ENCODE measurements at regions not wholly inside any gene's neighbourhood (a gene's known extent, or its start where the extent isn't known, plus 50 kb on each side); places are given as distances from the start of the nearest gene placed in this dataset.

- no peak for DNase-seq (ENCODE audit: low read depth)
These were observed 70.4 kb upstream of the BACH1 start for GRCh38 chr21:29228306-29228705.

- peak; percentile 83 for DNase-seq (ENCODE audit: low read depth)
These were observed 68.0 kb upstream of the BACH1 start for GRCh38 chr21:29230551-29231261.

DNA sequence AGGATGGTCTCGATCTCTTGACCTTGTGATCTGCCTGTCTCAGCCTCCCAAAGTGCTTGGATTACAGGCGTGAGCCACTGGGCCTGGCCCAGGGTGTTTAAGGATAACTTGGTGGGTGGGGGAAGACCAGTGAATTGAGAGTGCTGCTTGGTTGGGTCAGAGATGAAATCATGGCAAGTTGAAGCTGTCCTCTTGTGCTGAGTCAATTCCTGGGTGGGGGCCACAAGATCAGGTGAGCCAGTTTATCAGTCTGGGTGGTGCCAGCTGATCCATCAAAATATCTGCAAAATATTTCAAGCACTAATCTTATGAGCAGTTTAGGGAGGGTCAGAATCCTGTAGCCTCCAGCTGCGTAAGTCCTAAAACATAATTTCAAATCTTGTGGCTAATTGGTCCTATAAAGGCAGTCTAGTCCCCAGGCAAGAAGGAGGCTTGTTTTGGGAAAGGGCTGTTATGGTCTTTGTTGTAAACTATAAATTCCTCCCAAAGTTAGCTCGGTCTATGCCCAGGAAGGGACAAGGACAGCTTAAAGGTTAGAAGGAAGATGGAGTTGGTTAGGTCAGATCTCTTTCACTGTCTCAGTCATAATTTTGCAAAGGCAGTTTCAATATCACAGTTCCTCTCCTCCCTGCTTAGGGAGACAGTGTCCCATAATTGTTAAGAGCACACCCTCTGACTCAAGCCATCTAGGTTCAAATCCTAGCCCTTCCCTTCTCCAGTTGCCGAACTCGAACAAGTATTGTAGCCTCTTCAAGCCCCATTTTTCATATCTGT, 66.8 kb upstream of the BACH1 start:
- DNase-seq (ENCODE audit: low read depth): no peak

DNA sequence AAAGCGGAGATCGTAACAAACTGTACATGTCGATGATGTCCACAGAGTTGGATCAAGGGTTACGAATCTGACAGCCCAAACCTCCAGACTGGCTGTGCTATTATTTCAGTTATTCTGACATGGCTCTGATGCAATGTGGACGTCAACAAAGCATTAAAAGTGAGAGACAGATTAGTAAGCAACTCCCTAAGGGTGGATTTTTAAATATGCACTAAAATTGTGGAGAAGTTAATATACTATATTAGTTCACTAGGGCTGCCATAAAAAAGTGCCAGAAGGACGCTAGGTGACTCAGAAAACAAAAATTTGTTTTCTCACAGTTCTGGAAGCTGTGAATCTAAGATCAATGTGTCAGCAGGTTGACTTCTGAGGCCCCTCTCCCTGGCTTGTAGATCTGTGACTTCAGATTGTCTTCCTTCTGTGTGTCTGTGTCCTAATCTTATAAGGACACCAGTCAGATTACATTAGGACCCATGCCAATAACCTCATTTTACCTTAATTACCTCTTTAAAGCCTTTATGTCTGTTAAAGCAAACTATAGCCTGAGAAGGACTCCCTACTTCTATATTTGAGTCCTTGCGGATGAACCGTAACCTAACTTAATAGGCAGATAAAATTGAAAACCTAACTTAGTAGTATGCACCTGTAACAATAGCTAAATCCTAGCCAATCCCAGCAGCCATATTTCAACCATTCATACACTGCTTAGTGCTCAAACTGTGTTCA, 66.0 kb upstream of the BACH1 start:
- peak; percentile 88 for DNase-seq (ENCODE audit: low read depth)

- DNase-seq (ENCODE audit: low read depth): no peak
These were observed 65.5 kb upstream of the BACH1 start for GRCh38 chr21:29233256-29233546.

DNA sequence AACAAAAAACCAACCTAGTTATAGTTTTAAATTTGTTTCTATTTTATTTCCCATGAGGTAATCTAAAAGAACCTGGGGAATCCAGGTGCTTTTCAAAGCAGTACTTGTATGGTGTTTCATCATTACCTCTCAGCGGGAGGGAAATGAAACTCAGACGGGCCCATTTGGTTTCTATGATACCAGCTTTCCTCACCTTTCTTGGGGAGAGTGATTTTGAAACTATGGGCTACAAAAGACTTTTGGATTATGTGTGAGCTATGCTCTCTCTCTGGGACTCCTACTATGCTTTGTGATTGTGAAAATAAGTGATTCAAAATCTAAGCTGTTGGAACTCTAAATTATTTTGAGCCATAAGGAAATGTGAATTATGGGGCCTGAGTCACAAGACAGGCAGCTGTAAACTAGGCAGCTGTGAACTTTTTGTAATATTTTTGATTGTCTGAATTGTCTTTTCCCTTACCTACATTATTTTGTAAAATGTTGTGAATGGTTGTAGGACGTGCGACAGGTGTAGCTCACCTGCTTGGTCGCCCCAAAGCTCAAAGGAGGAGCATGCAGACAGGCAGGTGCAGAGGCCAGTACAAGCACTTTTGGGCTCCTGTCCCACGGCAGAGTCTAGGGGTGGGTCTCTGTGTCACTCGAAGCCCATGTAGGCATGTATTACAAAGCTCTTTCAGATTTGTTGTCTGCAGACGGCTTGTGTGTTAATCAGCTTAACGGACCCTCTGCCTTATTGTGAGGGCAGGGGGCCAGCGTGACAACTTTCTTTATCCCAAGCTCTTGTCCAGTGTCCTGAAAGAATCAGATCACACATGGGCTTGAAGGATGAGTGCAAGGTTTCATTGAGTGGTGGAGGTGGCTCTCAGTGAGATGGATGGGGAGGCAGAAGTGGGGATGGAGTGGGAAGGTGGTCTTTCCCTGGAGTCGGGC, 64.8 kb upstream of the BACH1 start:
- no peak for DNase-seq (ENCODE audit: low read depth)

- DNase-seq (ENCODE audit: low read depth): no peak
These were observed 63.0 kb upstream of the BACH1 start for GRCh38 chr21:29235714-29236197.

DNA sequence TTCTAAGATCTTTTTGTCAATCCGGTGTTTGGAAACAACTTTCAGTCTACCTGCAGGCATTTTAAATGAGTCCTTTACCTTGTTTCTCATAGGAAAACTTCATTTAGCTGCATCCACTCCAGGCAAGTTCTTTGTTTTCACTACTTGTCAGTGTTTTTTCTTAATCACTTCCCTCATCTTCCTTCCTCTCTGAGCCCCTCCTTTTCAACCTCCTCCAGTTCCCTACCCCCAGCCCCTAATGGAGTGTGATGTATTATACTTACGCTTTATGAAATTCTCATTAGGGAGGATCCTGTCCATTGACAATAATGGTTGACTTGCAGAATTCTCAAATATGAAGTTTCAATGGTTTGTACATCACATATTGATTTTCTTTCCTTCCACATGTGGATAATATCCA, 62.5 kb upstream of the BACH1 start:
- DNase-seq (ENCODE audit: low read depth): no peak

DNA sequence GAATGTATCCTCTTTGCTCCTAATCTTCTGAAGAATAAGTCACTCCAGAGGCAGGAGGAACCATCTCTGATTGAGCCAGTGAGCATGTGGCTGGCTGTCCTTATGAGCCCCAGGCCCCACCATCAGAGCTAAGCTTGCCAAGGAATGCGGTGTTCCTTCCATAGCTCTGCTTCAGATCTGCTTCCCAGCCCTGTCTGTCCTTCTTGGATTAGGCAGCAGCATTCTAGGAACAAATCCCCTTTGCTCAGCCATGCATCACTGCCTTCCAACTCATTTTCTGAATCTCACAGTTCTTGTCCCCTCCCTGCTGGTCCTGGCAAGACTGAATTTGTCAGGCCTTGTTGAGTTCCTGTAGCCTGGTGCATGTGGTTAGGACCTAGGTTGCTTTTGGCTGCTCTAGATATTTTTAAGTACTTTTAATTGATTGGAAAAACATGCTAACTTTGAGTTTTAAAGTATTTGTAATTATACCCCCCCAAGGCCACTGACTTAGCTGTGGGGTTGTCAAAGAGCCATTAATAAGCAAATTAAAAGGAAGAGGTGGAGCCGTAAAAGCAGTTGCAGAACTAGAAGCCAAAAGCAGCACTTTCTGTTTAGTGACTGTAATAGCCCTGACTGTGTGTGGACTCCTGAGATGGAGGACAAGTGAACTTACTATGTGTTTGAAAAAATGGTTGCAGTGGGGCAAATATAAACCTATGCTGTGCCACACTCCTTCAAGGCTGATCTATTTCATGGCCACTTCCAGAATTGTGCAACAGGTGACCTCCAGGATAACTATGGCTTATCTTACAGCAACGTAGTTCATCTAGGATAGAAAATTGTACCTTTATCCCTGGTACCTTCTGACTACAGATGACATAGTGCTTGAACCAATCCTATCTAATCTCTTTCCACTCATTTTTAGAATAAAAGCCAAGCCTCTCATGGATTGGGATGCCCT, 61.3 kb upstream of the BACH1 start:
- DNase-seq (ENCODE audit: low read depth): no peak

DNA sequence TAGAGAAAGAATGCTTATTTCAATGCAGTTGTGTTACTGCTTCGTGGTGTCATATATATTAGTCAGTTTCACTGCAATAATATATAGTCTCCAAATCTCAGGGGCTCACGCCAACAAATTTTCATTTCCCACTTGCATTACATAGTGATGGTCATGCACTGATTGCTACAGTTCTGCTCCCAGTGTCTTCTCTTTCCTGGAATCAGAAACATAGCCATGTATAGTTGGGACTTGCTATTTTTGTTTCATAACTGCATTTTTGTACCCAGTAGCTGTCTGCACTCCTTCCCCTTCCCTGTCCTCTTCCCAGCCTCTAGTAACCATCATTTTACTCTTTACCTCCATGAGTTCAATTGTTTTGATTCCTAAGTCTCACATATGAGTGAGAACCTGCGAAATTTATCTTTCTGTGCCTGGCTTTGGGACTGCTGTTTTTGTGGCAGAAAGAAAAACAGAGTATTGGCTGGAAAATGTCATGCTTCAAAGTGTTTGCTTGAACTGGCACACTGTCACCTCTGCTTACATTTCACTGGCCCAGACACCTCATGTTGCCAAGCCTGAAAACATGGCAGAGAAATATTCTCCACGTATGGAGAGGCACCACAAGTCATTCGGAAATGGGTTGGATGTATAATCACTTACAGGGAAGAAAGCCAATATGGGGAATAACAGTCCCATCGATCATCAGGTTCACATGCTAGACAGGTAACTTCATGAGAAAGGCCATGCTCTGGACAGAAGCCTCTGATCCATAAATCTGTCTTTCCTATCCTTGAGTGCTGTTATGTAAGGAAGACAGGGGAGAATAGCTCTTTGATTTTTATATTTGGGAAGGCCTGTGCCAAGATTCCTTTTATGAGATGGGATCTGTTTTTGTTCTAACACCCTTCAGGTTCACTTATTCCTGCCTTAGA, 60.4 kb upstream of the BACH1 start:
- no peak for DNase-seq (ENCODE audit: low read depth)

DNA sequence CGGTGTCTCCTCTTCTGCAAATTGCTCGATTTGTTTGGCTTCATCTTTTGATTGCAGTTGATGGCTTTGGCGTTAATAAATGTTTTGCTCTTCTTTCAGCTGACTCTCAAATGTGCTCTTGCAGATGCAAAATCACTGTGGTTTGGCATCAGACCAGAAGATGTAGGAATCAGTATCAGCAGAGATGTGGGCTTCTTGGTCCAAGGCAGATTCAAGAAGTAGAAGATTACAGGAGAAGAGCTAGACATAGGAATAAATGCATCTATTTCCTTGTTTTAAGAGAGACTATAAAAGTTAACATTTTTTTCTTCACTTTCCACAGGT, 59.8 kb upstream of the BACH1 start:
- no peak for DNase-seq (ENCODE audit: low read depth)

DNA sequence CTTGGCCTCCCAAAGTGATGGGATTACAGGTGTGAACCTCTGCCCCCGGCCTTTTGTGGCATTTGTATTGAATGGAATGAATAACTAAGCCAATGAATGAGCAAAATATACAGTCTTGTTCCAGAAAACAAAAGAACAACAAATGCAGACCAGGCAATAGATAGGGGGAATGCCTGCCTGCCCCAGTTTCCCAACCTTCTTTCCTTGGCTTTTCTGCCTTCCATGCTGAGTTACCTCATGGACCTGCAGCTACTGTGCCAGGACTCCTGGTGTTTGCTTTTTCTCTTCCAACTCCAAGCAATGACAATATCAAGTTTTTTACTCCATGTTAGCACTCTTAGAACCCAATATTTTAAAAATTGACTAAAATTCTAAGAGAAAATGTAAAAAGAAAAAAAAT, 58.6 kb upstream of the BACH1 start:
- no peak for DNase-seq (ENCODE audit: low read depth)

DNA sequence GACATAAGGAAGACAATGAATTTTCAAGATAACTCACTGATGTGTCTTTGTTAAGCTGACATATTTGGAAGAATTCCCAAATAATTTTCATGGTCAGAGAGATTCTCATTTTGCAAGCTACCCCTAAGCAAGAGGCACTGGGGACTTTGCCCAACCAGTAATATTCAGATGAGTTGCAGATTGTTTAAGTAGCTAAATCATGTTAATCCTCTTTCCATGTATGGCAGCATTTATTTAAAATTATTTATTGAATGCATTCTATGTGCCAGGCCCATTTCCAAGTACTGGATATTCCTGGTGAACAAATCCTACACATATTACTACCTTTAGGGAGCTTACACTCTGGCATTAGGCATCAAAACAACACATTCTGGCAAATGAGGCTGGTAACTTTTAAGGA, 56.5 kb upstream of the BACH1 start:
- no peak for DNase-seq (ENCODE audit: low read depth)

DNA sequence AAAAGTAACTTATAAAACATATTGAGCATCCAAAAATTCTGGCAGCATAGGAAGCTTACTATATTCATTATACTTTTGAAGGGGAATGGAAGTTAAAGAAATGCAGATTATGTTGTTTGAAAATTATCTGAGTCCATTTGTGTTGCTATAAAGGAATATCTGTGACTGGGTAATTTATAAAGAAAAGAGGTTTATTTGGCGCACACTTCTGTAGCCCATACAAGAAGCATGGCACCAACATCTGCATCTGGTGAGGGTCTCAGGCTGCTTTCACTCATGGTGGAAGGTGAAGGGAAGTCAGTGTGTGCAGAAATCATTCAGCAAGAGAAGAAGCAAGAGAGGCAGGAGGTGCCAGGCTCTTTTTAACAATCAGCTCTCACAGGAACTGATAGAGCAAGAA, 55.5 kb upstream of the BACH1 start:
- DNase-seq (ENCODE audit: low read depth): no peak

GRCh38 chr21:29245104-29245643, 53.5 kb upstream of the BACH1 start:
- no peak for DNase-seq (ENCODE audit: low read depth)

GRCh38 chr21:29245863-29246262, 52.9 kb upstream of the BACH1 start:
- no peak for DNase-seq (ENCODE audit: low read depth)

DNA sequence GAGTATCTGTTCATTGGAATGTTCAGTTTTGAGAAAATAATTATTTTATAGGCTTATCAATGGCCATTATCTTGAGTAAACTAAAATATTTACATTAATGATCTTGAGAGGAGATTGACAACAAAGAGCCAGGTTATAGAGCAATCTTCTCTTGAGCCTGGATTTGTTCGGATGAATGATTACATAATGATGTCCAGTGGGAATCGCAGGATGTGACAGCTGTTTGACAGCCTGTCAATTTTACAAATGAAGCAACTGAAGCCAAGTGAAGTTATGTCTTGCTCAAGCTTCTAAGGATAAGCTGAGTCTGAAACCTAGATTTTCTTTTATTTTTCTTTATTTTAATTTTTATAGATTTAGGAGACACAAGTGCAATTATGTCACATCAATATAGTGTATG, 52.1 kb upstream of the BACH1 start:
- no peak for DNase-seq (ENCODE audit: low read depth)

- no peak for DNase-seq (ENCODE audit: low read depth)
These were observed 50.6 kb upstream of the BACH1 start for GRCh38 chr21:29248124-29248523.

Measured in HS-27A (cell line).